ENCODE measurements at regions not wholly inside any gene's neighbourhood (a gene's known extent, or its start where the extent isn't known, plus 50 kb on each side); places are given as distances from the start of the nearest gene placed in this dataset.

- TF ChIP-seq CTCF (IDR thresholded peaks at IDR 0.05), result no peak
- Histone ChIP-seq H3K27ac (no peak overlapping the region), H3K4me3 (no peak overlapping the region), H3K27me3 (no peaks in the 10 kb centered on the region), H3K36me3 (no peaks in the 10 kb centered on the region), H3K4me1 (no peaks in the 10 kb centered on the region), H3K9me3 (peaks cover 0 to 9% of the 10 kb centered on the region in 2 donors)
- no peak for ATAC-seq
- intact Hi-C loops (cut with DNase I), result no loop called here
- DNase-seq, result no peak
Measured at GRCh38 chr9:20015427-20015931, 226.6 kb upstream of the SLC24A2 start.

GRCh38 chr9:20014168-20014567 lies 225.3 kb upstream of the SLC24A2 start:
- TF ChIP-seq CTCF (IDR thresholded peaks at IDR 0.05), result no peak
- intact Hi-C loops (cut with DNase I), result no loop called here
- Histone ChIP-seq H3K27ac (no peak overlapping the region), H3K4me3 (no peak overlapping the region), H3K27me3 (no peaks in the 10 kb centered on the region), H3K36me3 (no peaks in the 10 kb centered on the region), H3K4me1 (no peaks in the 10 kb centered on the region), H3K9me3 (peaks cover 0 to 9% of the 10 kb centered on the region in 2 donors)
- DNase-seq (no peak), ATAC-seq (no peak)

GRCh38 chr9:20012232-20012631 lies 223.4 kb upstream of the SLC24A2 start:
- intact Hi-C loops (cut with DNase I), result no loop called here
- Histone ChIP-seq H3K36me3 (no peaks in the 10 kb centered on the region), H3K9me3 (peaks cover 0 to 9% of the 10 kb centered on the region in 2 donors), H3K27ac (no peak overlapping the region), H3K4me1 (no peaks in the 10 kb centered on the region), H3K4me3 (no peak overlapping the region), H3K27me3 (no peaks in the 10 kb centered on the region)
- DNase-seq (no peak), ATAC-seq (no peak)
- TF ChIP-seq CTCF (IDR thresholded peaks at IDR 0.05), result no peak

GRCh38 chr9:20009606-20010005 lies 220.8 kb upstream of the SLC24A2 start:
- Histone ChIP-seq H3K9me3 (peaks cover 0 to 9% of the 10 kb centered on the region in 2 donors), H3K27ac (no peak overlapping the region), H3K36me3 (no peaks in the 10 kb centered on the region), H3K27me3 (no peaks in the 10 kb centered on the region), H3K4me3 (no peak overlapping the region), H3K4me1 (no peaks in the 10 kb centered on the region)
- no peak for TF ChIP-seq CTCF (IDR thresholded peaks at IDR 0.05)
- no peak for DNase-seq
- ATAC-seq, result no peak
- intact Hi-C loops (cut with DNase I), result no loop called here

GRCh38 chr9:20002011-20002410 lies 213.2 kb upstream of the SLC24A2 start:
- no peak overlapping the region for H3K27ac ChIP-seq
- H3K4me1 ChIP-seq, result no peaks in the 10 kb centered on the region
- no peak for TF ChIP-seq CTCF (IDR thresholded peaks at IDR 0.05)
- intact Hi-C loops (cut with DNase I), result no loop called here
- ATAC-seq, result no peak
- DNase-seq, result no peak
- no peaks in the 10 kb centered on the region for H3K27me3 ChIP-seq
- no peaks in the 10 kb centered on the region for H3K36me3 ChIP-seq
- no peak overlapping the region for H3K4me3 ChIP-seq
- no peaks in the 10 kb centered on the region for H3K9me3 ChIP-seq
